RPMI8226 (cell line): ENCODE measurements at regions not wholly inside any gene's neighbourhood (a gene's known extent, or its start where the extent isn't known, plus 50 kb on each side); places are given as distances from the start of the nearest gene placed in this dataset.
A peak's percentile ranks its signal among the peaks of the same experiment; 100 is the strongest.

ENCODE experiments used
- DNase-seq: peaks from one replicate; pipeline ENCODE4 v3.0.0-alpha.2; 2015

DNA sequence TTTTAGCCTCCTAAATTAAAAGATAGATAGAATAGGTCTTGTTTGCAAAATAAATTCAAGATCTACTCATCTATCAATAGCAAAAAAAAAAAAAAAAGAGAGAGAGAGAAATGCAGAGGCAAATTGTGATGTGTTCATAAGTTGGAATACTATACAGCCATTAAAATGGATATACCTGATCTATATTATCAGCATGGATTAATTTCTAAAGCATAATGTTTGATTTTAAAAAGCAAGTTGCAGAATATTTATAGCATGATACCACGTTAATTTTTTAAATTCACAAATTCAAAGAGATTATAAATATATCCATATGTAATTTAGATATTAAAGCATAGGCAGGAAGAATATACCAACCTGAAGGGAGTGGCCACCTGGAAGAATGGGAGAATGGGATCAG is 114.9 kb upstream of the PTPRT start:
- no peak for DNase-seq

DNA sequence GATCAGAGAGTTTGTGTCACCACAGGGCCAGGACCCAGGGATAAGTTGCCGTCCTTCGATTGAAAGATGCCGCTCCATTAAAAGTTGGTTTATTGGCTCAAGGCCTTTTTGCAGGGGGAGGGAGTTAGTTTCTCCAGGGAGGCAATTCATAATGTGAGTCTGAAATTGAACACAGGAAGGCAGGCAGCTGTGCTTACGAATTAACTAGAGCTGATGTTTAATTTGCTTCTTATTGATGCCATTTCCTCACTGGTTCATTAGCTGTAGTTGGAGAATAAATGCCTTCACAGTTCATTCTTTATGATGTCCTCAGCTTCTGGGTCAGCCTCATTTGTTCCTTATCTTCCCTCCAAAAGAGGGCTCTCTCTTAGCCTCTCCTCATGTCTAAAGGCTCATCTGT is 113.2 kb upstream of the PTPRT start:
- no peak for DNase-seq

DNA sequence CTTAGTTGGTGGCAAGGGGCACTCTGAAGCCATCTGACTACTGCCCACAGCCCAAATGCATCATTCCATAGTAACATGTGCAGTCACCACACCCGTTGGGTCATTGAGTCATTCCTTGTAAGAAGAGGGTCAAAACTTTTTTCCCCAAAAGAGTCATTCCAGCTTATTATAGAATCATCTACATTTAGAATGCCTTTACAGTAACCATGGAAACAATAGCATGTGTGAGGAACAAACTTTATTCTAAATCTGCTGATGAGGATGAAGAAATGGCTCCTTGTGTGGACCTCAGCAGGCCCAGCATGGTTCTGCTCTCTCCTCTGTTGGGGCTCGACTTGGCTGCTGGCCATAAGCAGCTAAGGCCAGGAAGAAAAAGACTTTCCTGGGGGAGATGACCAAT is 111.2 kb upstream of the PTPRT start:
- no peak for DNase-seq

DNA sequence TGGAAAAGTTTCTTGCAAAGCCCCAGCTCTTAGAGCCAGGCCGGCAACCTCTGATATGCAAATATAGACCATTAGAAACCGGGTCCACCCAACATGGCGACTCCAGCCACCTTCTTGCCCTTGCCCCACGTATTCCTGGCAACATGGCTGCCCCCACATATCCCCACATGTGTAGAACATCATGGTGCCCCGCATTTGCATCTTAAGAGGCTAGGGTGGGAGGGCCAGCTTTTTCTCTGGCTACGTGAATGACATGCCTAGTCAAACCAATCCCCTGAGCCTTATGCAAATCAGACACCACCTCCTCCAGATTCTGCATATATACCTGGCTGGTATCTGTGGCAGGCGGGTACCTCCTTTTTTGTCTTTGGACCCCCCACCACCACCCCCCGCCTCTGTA is 106.1 kb upstream of the PTPRT start:
- no peak for DNase-seq

DNA sequence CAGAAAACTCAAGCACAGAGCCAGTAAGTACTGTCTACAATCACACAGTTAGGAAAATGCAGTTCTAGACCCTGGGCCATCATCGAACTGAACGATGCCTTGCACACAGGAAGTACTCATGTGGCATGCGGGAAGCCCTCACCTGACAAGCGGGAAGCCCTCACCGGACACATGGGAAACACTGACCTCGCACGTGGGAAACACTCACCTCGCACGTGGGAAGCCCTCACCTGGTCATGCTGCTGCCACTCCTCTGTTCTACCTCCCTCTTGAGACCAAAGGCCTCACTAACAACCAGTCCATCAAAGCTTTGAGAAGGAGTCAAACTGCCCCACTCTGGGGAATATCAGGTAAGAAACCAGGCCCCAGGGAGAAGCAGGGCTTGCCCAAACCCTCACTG is 105.6 kb upstream of the PTPRT start:
- no peak for DNase-seq

DNA sequence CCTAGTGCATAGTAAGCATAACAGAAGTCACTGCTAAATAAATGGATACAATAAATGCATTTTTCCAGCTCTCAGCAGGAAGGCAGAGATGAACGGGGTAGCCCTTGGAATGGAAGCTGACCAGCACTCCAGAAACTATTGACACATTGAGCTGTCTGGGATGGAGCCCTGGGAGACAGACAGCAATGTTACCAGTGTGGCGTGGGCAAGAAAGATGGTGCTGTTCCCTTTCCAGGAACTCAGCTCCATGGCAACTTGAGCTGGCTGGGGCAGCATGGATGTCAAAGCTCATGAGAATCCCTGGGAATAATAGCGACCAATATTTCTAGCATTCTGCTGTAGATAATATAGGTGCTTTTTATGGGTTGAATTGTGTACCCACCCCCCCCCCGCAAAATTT is 104.3 kb upstream of the PTPRT start:
- no peak for DNase-seq

DNA sequence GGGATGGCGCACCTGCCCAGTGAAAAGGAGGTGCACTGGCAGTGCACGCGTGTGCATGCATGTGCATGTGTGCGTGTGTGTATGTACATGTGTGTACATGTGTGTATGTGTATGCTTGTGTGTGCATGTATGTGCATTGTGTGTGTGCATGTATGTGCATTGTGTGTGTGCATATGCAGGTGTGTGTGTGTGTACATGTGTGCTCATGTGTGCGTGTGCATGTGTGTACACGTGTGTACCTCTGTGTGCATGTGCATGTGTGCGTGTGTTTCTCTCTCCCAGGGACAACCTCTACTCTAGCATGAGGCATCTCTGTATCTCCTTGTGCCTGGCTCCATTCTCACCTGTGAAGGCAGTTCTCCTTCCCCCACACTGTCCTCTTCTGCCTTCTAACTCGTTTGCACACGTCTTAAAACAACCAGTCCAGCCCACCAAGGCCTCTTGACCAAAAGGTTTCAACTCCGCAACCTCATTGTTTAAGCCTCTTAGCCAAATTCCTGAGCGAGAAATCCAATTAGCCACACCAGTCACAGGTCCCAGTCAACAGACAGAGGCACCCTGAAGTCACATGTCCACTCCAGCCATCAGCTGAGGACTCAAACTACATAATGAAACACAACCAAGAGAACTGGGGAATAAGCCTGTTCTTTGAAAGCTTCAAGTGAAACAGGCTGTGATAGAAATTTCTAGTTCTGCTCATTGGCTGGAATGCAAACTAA is 103.5 kb upstream of the PTPRT start:
- DNase-seq = no peak

DNA sequence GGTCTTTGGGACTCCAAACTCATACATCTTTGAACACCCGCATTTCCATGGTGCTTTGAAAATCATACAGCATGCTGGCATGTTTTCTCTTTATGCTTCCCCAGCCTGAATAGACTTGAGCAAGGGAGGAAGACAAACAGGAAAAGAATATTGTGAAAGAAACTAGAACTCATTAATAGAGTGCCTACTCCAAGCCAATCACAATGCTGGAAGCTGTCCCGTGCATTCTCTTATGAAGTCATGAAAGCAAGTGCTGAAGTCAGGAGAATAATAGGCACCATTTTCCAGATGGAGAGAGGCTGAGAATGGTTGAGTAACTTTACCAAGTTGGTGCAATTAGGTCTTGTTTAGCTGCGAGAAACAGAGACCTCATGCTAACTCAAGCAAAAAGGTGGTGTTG is 102.5 kb upstream of the PTPRT start:
- no peak for DNase-seq

DNA sequence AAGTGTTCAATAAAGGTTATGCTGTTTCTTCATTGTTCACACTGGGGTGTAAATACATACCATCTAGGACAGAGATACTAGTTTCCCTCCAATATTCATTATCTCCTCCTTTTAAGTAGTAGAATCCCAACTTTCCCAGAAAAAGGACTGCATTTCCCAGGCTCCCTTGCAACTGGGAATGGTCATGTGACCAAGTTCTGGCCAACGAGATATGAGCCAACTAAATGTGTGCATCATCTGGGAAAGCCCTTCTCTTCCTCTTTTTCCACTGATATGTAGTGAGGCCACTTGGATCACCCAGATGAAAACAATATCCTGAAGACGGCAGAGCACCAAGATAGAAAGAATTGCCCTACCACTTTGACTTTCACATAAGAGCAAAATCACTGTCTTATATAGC is 97.9 kb upstream of the PTPRT start:
- DNase-seq = no peak

DNA sequence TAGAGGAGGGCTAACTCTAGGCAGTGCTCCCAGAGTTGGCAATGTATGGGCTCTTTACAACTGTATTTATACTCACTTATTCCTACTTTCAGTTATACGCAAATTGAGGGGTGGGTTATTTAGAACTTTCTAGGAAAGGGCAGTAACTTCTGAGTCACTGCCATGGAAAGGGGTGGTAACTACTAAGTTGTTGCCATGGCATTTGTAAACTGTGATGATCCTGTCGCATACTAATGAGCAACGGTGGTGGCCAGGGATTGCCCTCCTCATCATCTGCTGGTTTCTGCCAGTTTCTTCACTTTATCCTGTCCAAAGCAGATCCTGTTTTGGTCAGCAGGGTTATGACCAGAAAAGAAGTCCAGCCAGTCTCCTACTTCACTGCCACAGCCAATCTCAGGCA is 95.5 kb upstream of the PTPRT start:
- no peak for DNase-seq

DNA sequence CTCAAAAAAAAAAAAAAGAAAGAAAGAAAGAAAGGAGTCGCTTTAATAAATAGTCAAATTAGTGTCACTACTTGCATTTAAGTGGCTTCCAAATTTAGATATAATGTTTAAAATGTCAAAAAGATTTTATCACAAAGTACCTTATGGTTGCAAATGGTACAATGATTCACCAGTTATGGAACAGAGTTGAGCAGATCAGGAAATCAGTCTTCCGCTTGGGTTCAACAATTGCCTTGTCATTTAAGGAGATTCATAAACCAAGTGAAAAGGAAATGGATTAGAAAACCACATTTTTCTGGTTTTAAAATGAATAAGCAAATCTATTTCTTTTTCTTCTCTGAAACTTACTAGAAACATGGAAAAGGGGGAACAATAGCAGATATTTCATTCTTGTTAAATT is 94.8 kb upstream of the PTPRT start:
- no peak for DNase-seq

DNA sequence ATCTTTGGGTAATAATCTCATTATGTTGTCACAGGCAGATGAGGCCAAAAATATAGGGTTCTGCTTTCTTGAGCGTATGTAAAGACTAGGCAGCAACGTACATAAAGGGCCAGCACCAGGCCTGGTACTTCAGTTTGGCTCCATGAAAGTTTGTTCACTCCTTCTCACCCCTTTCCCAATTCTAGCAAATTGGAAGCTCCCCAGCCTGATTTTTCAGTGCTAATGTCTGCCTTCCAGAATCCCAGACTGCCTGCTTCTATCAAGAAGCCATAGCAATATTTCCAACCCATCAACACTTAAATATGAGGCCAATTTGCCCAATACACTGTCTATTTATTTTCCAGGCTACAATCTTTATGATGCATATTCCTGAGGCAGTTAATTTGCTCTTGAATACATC is 93.4 kb upstream of the PTPRT start:
- DNase-seq = no peak

DNA sequence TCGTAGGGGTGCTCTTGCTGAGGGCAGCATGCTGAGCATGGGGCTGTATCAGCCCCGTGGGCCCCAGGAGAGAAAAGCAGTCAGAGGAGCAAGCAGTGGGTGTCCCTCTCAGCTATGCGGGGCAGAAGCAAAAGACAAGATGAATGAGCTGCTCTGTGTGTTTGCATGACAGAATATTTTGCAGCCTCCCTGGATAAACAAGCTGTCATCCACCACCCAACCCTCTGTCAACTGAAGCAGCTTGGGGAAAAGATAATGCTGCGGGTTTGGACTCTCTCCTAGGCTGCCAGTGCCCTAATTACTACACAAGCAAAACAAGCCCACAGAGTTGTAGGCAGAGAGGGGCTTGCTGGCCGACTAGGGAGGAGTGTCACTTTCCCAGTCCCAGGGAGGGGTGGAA is 82.3 kb upstream of the PTPRT start:
- DNase-seq = no peak

DNA sequence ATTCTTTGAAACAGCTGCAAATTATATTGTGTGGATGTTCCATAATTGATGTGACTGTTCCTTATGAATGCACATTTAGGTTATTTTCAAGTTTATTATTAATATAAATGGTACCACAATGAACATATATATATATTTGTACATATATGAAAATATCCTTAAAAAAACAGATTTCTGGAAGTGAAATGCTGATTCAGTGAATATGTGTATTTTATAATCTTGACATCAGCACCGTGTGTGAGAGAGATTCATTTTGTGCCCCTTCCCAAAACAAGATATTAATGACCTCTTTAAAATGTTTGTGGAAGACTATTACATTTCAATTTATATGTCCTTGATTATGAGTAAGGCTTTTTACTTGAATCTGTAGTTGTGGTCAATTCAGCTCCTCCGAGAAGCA is 75.7 kb upstream of the PTPRT start:
- DNase-seq = no peak

DNA sequence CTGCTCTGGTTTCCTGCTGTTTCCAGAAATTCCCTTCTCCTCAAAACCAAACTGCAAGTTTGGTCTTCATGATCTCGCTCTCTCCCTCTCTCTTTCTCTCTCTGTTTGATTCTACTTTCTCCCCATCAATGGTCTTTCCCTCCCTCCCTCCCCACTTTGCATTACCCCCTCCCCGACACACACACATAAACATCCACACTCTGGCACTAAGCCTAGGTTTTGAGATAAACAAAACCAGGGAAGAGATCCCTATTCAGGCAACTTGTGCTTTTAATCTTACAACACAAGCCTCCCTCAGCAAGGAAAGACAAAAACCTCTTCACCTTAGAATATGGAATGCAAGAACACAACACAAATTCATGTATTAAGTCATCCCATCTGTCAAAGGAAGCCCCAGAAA is 73.5 kb upstream of the PTPRT start:
- DNase-seq = no peak

DNA sequence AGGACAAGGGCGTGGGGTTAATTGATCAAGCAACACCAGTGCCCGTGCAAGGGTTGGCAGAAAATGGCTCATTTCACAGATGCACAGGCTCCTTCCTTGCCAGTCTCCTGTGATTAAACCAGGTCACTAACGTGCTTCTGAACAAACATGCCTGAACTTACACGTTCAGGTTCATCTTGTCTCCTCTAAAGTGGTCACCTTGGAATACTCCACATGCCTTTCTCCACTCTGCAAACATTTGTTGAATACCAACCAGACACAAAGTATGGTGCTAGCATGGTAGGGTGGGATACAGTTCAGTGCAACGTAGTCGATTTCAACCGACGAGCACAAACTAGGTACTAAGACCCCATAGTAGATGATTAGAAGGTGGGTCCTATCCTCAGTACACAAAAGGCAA is 72.6 kb upstream of the PTPRT start:
- no peak for DNase-seq

DNA sequence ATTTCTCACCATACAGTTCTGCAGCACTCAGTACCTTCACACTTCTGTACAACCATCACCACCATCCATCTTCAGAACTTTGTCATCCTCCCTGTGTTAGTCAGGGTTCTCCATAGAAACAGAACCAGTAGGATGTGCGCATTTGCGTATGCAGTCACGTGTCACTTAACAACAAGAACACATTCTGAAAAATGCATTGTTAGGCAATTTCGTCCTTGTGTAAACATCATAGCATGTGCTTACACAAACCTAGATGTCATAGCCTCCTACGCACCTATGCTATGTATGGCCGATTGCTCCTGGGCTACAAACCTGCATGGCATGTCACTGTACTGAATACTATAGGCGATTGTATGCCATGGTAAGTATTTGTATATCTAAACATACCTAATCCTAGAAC is 66.2 kb upstream of the PTPRT start:
- DNase-seq = no peak

DNA sequence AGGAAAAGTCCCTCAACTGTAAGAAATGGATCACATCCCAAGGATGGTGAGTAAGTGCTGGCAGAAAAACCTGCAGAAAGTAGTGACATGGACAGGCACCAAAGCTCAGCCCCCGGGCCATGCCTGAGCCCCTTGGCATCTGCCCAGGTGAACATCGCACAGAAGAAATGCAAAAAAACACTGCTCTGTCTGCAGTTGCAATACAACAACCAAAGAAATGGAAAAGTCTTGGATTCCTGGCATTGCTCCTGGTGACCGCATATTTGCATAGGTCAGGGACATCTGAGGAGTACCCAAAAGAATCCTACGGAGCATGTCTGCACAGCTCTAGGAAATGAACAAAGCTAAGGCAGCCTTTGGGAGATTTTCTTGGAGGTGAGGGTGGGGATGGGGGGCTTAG is 63.1 kb upstream of the PTPRT start:
- DNase-seq = no peak

DNA sequence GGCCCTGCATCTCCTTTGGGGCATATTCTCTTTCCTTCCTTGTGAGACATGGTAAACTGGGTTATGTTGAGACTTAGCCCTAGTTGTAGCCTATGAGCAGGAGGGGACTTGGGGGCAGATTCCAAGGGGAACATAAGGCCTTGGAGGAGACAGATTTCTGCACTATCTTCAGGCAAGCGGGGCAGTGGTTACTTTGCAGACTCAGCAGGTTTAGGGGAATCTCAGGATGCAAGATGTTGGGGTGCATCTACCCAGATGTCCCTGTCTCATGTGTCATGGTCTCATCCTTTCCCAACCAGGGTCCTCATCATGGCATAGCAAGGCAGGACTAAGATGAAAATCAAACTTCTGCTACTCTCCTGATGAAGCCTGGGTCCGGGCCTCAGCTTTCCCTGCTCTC is 58.6 kb upstream of the PTPRT start:
- no peak for DNase-seq

DNA sequence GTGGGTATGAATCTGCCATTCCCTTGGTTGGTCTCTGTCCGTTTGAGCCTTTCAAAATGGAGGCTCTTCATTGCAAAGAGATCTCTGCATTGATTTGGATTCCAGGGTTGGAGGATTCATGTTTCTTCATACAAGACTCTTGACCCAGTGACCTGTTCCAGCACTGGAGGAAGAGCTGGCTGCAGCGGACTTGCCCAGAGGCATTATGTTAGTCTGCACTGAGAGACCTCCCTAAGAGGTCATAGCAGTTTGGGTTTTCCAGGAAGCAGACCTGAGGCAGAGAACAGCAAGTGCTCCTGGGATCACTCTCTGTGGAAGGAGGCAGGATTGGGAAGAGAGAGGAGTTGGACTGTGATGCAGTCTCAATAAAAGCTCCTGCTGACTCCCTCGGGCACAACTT is 57.7 kb upstream of the PTPRT start:
- no peak for DNase-seq

DNA sequence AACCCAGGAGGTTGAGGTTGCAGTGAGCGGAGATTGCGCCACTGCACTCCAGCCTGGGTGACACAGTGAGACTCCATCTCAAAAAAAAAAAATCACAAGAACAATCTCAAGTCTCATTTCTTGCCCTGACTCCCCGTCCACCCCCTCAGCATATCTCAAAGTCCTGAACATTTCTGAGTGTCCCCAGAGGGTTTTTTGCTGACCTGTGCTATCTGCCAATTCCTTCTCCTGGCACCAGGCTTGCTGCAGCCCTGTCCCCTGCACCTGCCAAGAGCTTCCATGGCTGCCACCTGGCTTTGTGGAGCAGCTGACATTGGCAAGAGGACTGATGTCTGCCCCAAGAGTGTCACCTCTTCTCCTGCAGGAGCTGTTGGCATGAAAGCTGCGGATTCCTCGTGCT is 54.9 kb upstream of the PTPRT start:
- no peak for DNase-seq

DNA sequence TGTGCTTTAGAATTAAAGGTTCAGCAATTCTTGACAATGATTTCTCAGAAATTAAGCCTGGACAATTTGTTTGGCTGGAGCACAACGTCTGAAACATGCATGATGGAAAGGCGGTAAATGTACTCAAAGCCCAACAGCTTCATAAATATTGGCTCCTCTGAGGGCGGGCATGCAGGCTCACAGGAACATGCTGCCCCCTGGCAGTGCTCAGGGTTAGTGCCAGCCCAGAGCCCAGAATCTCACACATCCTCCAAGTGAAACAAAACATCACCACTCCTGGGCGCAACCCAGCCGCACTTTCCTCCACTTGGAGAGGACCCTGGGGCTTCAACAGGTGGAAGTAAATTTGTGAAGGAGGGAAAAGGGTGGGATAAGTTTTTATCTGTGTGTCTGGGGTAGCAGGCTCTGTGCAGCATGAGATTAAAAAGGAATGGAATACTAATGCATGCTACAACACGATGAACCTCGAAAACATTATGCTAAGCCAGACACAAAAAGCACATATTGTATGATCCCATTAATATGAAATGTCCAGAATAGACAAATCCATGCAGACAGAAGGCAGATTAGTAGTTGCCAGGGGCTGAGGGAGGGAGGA is 54.1 kb upstream of the PTPRT start:
- peak; percentile 33 for DNase-seq

DNA sequence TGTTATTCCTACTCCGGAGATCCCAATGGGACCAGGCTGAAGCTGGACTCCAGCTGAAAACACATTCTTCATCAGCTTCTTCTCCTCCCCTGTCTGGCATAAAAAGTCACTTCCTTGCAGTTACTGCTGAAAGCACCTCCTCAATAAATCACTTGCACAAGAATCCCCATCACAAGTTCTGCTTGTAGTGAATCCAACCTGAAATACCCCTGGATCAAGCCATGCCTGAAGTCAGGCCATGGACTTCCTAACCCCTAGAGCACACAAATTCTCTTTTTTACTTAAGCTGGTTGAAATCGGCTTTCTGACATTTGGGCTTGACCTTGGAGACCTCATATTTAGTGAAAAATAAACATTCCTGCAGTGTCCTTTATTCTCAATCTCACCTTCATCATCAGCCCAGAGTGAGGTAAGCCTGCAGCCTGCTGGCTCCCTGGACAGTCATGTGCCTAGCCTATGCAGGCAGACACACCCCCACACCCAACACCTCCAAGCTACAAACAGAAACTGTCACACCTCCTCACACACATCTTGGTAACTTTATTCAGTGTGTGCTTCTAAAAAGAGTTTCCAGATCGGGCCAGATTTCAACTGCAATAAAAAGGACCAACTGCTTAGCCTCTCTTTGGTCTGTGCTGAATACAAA is 51.5 kb upstream of the PTPRT start:
- DNase-seq = no peak
